MM.1S (cell line): ENCODE measurements at regions not wholly inside any gene's neighbourhood (a gene's known extent, or its start where the extent isn't known, plus 50 kb on each side); places are given as distances from the start of the nearest gene placed in this dataset.

Experiments used
- CTCF ChIP-seq: fragments of 300-600 bp; sonication (generic); IDR thresholded peaks from 2 replicates; pipeline ENCODE4 v1.5.1; 2016; ENCODE audit warnings: antibody characterized with exemption, low read length, mixed read lengths
- EZH2 ChIP-seq: fragments of 300-600 bp; sonication (generic); optimal IDR thresholded peaks from 2 replicates; pipeline ENCODE3; 2017; ENCODE audit warnings: low read depth, mild to moderate bottlenecking, antibody characterized with exemption, low read length, mixed read lengths

- TF ChIP-seq EZH2 (no peak), CTCF (no peak)
Measured at GRCh38 chr1:57897581-57897980, 473.7 kb upstream of the DAB1 start.
